ENCODE measurements at regions not wholly inside any gene's neighbourhood (a gene's known extent, or its start where the extent isn't known, plus 50 kb on each side); places are given as distances from the start of the nearest gene placed in this dataset.

DNA sequence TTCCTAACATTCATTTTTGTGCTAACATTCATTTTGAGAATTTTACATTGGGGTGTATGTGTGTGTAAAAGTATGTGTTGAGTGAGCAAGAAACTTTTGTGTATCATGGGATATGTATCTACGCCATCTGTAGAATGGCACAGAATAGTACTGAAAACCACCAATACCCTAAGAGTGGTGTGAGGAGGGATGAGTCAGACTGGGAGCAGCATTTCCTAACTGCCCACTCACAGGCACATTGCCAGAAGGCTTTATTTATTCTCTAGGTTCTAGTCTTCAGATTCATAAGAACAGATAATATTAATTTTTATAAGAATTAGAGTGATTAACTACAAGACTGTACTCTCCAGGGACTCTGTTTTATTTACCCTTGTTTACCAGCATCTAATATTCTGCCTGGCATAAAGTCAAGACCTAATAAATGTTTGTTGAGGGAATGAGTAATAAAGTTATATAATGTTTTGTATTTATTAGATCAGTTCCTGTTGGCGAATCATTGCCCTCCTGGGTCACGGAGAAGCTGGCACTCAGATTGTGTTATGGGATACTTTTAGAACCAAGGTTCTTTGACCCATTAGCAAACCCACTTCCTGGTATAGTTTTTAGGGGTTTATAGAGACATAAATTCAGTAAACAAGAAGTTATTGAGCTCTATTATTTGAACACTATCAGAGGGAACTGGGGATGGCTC, 159.1 kb upstream of the PPP2R2B start:
- no peak for DNase-seq

GRCh38 chr5:147040856-147041255, 162.3 kb upstream of the PPP2R2B start:
- DNase-seq, result no peak

DNA sequence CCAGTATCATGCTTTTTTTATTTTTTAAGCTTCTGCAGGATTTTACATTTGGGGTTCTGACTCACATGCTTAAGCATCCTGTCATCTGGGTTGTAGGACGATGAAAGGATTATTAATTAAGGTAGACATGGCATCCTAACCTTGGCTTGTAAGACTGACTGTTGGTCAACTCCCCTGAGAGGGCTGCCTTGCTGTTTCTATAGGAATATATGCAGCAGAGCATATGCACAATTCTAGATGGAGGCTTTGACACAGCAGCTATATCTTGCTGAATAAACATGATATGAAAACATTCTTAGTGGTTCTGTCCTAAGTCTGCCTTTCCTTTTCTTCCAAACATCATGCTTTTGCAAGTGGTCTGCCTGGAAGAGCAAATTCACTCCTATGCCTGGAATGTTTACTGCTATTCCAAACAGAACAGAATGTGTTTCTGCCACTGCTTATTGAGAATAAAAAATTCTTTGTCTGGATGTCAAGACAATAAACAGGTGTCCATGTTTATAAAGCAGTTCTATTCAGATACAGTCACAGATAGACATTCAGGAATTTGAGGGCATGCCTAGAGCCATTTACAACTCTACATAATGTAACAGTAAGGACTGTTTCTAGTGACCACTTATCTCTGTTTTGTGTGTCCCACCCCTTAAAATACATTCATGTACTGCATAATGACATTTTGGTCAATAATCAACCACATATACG, 166.2 kb upstream of the PPP2R2B start:
- DNase-seq, result no peak

DNA sequence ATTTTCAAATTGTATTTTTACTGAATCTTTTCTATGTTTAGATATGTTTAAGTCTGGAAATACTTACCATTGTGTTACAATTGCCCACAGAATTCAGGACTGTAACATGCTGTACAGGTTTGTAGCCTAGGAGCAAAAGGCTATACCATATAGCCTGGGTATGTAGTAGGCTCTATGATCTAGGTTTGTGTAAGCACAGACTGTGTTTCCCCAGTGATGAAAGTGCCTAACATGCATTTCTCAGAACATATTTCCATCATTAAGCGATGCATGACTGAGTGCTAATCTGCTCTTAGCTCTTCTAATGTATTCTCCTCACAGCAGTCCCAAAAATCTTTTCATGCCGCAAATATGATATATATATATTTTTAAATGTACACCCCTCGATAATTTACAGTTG, 166.7 kb upstream of the PPP2R2B start:
- no peak for DNase-seq

DNA sequence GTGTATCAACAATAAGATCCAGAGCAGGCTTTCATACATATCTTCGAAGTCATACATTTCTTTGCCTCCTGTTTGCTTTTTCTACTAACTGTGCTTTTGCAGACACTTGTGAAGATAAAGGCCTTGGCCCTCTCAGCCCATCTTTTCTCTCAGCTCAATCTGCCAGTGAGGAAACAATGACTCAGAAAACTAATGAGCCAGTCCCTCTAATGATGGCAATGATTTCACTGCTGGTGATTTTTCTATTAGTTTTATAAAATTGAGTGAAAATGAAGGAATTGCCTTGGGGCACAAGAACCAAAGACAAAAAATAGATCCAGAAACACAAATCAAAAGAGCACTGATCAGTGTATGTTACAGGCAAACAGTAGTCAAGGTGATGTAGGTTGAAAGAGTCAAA, 167.7 kb upstream of the PPP2R2B start:
- no peak for DNase-seq

DNA sequence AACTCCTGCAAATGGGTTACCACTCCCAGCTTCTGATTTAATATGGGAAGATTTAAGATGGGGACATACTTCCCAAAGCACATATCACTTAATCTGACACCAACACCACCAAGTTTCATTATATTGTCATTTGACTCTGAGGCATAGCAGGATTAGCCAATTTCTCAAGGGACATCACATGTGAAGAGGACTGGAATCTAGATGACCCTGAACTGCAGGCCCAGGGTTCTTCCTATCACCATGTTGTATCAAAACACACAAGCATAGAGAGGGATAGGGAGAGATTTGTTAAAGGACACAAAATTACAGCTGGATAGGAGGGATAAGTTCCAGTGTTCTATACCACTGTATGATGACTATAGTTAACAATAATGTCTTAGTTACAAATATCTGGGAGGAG, 168.3 kb upstream of the PPP2R2B start:
- DNase-seq, result no peak

DNA sequence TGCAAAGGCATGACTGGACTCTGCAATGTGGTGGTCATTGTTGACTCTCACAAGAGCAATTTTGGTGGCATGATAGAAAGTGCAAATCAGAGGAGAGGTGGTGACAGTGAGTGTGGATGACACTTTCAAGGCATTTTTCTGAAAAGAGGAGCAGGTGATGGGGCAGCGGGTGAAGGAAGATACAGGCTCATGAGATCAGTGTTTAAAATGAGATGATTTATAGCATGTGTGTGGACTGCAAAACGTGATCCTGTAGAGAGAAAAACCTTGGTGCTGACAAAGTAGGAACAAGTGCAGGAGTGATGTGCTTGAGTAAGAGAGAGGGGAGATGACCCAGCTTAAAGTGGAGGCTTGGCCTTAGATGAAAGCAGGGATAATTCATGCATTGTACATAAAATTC, 171.2 kb upstream of the PPP2R2B start:
- DNase-seq, result no peak

DNA sequence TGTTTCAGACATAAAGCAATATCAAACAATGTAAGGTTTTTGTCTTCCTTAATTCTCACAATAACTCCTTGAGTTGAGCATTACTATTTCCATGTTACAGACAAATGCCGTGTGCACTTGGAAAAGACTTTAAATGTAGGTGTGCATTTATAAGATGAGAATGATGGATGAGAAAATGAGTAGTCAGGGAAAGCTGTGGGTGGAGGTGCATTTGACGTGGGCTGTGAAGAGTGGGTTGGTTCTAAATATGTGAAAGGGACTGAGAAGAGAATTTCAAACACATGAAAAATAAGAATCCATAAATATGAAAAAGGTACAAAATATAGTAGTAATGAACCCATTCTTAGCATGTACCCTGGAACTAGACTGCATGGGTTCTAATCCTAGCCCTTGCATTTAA, 171.6 kb upstream of the PPP2R2B start:
- no peak for DNase-seq

GRCh38 chr5:147051193-147051592, 172.6 kb upstream of the PPP2R2B start:
- no peak for DNase-seq

- no peak for DNase-seq
These were observed 174.0 kb upstream of the PPP2R2B start for GRCh38 chr5:147052519-147052918.

- DNase-seq, result no peak
These were observed 176.7 kb upstream of the PPP2R2B start for GRCh38 chr5:147055089-147055826.

- DNase-seq, result no peak
These were observed 177.5 kb upstream of the PPP2R2B start for GRCh38 chr5:147055850-147056566.

DNA sequence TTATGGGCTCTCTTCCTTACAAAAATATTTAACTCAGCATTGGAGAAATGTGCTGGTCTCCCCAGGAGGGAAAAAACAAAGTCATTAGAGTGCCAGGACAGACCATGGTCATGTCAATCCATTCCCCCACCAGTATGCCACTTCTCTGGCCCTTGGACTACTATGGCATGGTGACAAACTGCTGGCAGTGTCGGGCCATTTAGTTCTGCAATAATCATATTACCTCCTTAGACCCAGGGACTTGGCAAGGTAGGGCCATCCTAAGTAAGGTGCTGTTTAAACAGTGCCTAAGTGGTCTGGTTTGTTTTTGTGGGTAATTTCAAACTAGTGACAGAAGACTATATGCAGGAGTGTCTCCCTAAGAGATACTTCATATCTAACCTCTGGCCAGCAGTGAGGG, 177.8 kb upstream of the STK32A start:
- no peak for DNase-seq

GRCh38 chr5:147061431-147061830, 173.4 kb upstream of the STK32A start:
- no peak for DNase-seq

DNA sequence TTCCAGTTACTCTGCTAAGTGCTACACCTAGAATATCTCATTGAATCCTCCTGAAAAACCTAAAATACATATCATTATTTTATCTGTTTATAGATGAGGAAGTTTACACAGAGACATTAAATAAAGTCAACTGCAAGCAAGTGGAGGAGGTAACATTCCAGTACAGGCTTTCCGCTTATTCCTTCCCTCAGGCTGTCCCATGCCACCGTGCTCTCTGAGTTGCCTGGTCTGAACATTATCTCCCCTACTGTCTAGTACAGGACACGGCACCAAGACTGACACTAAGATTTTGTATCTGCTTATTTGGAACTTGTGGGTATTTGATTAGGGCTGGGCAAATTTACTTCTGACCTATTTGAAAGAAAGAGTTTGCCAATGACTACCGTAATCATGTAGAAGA, 172.4 kb upstream of the STK32A start:
- no peak for DNase-seq

- no peak for DNase-seq
These were observed 170.9 kb upstream of the STK32A start for GRCh38 chr5:147063943-147064342.

GRCh38 chr5:147065071-147065470, 169.8 kb upstream of the STK32A start:
- no peak for DNase-seq

GRCh38 chr5:147068998-147069397, 165.8 kb upstream of the STK32A start:
- DNase-seq, result no peak

DNA sequence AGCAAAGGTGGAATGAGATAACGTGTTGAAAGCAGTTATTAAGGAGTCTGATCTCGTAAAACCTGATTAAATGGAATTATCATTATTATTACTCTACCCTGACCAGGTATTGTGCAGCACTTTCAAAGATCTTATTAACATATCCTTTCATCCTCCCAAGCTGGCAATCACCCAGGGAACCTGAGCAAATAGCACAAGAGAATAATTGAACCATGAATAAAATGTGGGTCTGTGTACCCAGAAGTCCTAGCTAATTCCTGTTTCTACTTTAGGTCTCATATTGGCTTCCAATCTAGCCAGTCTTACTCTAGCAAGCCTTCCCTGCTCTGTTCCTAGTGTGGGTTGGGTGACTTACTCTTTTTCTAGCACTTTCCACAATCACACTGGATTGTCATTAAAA, 162.2 kb upstream of the STK32A start:
- no peak for DNase-seq

DNA sequence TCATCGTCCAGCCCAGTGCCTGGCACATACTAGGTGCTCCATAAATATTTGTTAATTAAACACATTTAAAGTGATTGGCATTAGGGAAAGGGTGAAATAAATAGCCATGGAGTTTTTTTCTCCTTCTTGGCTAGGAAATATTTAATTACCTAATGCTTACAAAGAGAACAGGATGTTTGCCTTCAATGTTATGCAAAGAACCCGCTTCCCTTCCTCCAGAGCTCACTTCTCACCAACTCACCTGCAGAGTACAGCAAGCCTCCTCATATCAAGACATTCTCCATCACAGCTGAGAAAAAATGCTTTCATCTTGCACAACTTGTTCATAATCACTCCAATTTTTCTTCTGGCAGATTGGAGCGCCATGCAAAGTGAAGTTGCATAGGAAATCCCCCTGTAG, 161.7 kb upstream of the STK32A start:
- no peak for DNase-seq

- no peak for DNase-seq
These were observed 159.6 kb upstream of the STK32A start for GRCh38 chr5:147075187-147075586.

DNA sequence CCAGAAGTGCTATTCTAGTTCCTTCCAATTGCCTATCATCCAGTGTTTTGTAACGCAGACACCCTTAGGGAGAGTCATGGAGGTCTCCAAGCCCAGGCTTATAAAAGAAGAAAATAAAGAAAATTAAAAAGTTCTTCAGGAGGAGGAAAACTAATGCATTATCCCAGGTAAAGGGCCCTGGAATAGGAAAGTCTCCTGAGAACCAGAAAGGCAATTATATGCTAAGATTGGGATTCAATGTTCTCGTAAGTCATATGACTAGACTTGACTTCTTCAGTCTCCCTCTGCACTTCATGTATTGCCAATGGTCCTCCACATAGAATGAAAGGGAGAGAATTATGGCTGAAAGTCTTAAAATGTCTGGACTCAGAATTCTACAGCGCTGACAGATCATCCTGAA, 154.4 kb upstream of the STK32A start:
- DNase-seq, result no peak

DNA sequence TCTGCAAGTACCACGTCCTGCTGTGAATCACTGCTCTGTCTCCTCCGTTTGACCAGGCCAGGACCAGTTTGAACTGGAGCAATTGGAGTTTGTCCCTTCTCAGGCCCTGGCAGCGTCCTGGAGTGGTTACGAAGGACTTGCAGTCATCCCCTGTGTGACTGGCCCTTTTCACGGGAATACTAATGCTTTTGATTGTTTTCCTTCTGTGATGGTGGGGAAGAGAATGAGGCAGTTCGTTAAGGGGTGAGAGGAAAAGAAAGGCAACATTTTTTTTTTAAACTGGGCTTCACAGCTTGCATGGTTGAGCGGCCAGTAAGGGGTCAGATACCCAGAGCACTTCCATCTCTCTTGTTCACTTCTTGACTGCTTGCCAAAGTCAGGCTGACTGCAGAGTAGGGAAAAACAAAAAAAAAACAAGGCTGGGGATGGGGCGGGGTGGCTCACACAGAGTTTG, 153.5 kb upstream of the STK32A start:
- no peak for DNase-seq

Data from CD4-positive, alpha-beta T cell treated with Interferon alpha-2 for 1 hour (primary cell).